HT-29 (cell line): ENCODE measurements at regions not wholly inside any gene's neighbourhood (a gene's known extent, or its start where the extent isn't known, plus 50 kb on each side); places are given as distances from the start of the nearest gene placed in this dataset.

Source experiments
- DNase-seq: peaks from one replicate; pipeline ENCODE4 v3.0.0-alpha.2; 2015; ENCODE audit warnings: low spot score

- DNase-seq: no peak
Observed at GRCh38 chr9:108512426-108513173, 343.2 kb downstream of the ACTL7B start.

GRCh38 chr9:108511307-108511706, 344.5 kb downstream of the ACTL7B start:
- DNase-seq: no peak

GRCh38 chr9:108496846-108497245, 358.9 kb downstream of the ACTL7B start:
- DNase-seq: no peak

- DNase-seq: no peak
Observed at GRCh38 chr9:108489567-108489966, 366.2 kb downstream of the ACTL7B start.

- DNase-seq: no peak
Observed at GRCh38 chr9:108486831-108487230, 369.0 kb downstream of the ACTL7B start.

GRCh38 chr9:108484468-108484867, 371.3 kb downstream of the ACTL7B start:
- no peak for DNase-seq

- DNase-seq: no peak
Observed at GRCh38 chr9:108483676-108484075, 372.1 kb downstream of the ACTL7B start.

GRCh38 chr9:108479989-108480652, 375.7 kb downstream of the ACTL7B start:
- DNase-seq: no peak

GRCh38 chr9:108478431-108479332, 377.1 kb downstream of the ACTL7B start:
- DNase-seq: peak; percentile 35

- DNase-seq: peak; percentile 58
Observed at GRCh38 chr9:108477529-108478006, 378.2 kb downstream of the ACTL7B start.

GRCh38 chr9:108476574-108476973, 379.2 kb downstream of the ACTL7B start:
- DNase-seq: no peak

GRCh38 chr9:108475813-108476212, 380.0 kb downstream of the ACTL7B start:
- DNase-seq: no peak

GRCh38 chr9:108474356-108474755, 381.4 kb downstream of the ACTL7B start:
- no peak for DNase-seq

GRCh38 chr9:108473209-108474112, 382.3 kb downstream of the ACTL7B start:
- peak; percentile 43 for DNase-seq

GRCh38 chr9:108469654-108470053, 386.1 kb downstream of the ACTL7B start:
- DNase-seq: no peak

- peak; percentile 88 for DNase-seq
Observed at GRCh38 chr9:108468364-108468763, 387.4 kb downstream of the ACTL7B start.

GRCh38 chr9:108467653-108468324, 388.0 kb downstream of the ACTL7B start:
- DNase-seq: peak; percentile 31

- DNase-seq: no peak
Observed at GRCh38 chr9:108467161-108467560, 388.6 kb downstream of the ACTL7B start.

GRCh38 chr9:108466304-108466703, 389.5 kb downstream of the ACTL7B start:
- no peak for DNase-seq

- DNase-seq: no peak
Observed at GRCh38 chr9:108463932-108464606, 391.7 kb downstream of the ACTL7B start.
